ENCODE measurements at regions not wholly inside any gene's neighbourhood (a gene's known extent, or its start where the extent isn't known, plus 50 kb on each side); places are given as distances from the start of the nearest gene placed in this dataset.
"Not testable (repeated sequence)": the region's sequence is repeated elsewhere in the genome, so short reads cannot be mapped to it uniquely, and the experiment has no call there.

DNA sequence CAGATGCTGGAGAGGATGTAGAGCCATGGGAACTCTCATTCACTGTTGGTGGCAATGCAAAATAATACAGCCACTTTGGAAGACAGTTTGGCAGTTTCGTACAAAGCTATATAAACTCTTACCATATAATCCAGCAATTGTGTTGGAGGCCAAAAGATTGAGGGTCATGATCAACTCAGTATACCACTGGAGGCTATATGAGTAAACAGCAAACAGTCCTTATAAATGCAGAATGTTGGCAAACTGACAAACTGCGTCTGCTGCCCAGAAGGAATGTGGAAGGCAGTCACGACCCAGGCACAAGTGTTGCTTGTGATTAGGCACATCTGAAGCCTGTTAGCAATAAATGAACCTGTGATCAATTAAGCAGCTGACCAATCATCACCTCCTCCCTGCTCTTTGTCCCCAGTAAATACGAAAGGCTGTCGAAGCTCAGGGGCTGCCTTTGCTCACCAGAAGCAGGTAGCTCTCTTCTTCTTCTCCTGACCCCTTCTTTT is 98.1 kb upstream of the SPOPL start:
- DNase-seq, result no peak

GRCh38 chr2:138414014-138414413 is 87.6 kb upstream of the SPOPL start:
- DNase-seq, result no peak

DNA sequence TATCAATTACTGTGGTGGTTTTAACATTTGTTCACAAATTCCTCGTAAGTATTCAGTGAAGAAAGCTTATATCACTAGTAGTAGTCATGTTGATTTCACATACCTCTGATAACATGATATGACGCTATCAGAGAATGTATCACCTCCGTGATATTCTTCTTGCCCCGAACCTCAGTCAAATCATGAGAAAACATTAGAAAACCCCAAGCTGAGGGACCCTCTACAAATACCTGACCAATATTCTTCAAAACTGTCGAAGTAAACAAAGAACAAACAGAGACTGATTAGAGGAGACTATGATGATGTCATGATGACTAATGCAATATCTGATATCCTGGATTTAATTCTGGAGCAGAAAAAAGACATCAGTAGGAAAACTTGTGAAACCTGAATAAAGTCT is 85.6 kb upstream of the SPOPL start:
- no peak for DNase-seq

- DNase-seq, result no peak
Observed at GRCh38 chr2:138418453-138418852, 83.1 kb upstream of the SPOPL start.

GRCh38 chr2:138421315-138421970 is 80.1 kb upstream of the SPOPL start:
- no peak for DNase-seq

DNA sequence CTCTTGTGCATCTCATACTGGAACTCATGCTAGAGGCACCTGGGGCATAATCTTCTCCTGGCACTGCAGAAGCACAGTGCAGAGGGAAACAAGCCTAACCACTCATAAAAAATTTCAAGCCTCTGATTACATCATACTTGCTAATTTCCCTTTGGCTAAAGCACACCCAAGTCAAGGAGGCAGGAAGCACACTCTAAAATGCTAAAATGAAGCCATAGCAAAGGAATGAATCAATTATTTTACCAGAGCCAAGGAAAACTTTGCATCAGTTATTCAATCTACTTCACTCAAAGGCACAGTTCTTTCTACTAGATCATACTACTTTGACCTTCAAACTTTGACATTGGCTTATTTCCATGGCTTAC is 79.6 kb upstream of the SPOPL start:
- DNase-seq, result no peak

DNA sequence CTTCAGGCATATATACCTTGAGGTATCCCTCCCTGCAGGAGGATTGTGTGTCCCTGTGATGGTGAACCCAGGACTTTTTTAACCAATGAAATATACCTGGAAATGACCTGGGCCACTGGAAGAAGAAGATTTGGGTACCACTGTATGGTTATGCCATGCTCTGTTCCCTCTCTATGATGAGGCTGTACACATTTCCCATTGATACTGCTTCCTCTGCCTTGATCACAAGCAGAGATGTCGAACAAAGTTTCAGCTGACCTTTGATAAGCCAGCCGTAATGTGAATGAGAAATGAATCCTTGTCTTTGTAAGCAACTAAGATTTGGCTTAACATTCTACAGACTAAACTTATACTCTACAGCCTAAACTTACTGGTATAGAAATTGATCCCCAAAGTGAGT is 78.4 kb upstream of the SPOPL start:
- no peak for DNase-seq

DNA sequence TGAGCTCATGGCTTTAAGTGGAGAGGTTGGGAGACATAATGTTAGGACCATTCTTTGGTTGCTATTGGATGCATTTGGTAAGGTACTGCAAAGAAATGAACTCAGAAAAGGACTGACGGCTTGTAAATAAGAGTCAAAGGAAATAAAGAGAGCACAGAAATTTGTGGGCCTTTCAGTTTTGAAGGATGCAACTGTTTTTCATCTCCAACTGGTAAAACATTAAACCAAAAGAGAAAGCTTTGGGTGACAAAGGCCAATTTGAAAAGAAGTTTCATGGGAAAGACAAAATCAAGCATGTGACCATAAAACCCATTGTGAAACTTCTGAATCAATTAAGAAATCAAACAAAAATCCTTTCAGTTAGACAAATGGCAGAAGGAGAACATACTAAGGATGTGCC is 77.8 kb upstream of the SPOPL start:
- DNase-seq, result no peak

DNA sequence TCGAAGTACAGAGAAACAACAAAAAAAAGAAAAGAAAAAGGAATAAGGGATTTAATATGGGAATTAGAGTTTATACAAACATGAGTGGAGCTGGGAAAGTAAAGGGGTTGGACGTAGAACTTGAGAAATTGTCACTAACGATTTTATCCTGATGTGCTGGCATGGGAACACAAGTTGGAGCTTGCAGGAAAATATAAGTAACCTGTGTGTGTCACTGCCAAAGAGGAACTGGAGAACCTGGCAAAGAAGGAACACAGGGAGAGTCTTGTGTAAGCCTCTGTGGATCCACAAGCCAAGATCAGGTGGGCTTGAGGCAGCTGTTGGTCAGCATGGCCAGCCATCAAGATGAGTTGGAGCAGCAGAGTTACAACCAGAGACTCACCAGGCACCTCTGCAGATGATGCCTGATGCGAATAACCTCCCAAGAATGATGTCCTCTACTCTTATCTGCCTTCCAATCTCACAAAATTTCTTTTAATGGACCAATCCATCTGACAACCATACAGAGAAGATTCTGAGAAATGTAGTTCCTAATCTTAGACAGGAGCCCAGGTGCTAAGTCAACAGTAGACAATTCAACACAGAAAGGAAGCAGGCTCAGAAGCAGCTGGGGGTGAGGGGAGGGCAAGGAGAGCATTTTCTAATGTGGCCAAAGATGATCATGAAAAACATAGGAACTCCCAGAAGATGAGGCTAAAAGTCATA is 77.0 kb upstream of the SPOPL start:
- no peak for DNase-seq

DNA sequence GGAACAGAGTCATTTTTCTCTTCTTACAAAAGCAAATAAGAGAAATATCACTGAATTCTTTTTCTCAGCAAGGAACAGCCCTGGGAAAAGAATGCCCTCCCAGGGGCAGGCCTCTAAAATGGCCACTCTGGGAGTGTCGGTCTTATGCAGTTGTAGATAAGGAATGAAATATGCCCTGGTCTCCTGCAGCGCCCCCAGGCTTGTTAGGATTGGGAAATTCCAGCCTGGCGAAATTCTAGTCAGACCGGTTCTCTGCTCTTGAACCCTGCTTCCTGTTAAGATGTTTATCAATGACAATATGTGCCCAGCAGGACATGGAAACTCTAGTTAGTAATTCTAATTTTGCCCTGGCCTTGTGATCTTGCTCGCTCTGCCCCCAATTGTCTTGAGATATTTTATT is 75.5 kb upstream of the SPOPL start:
- not testable (repeated sequence) for DNase-seq

DNA sequence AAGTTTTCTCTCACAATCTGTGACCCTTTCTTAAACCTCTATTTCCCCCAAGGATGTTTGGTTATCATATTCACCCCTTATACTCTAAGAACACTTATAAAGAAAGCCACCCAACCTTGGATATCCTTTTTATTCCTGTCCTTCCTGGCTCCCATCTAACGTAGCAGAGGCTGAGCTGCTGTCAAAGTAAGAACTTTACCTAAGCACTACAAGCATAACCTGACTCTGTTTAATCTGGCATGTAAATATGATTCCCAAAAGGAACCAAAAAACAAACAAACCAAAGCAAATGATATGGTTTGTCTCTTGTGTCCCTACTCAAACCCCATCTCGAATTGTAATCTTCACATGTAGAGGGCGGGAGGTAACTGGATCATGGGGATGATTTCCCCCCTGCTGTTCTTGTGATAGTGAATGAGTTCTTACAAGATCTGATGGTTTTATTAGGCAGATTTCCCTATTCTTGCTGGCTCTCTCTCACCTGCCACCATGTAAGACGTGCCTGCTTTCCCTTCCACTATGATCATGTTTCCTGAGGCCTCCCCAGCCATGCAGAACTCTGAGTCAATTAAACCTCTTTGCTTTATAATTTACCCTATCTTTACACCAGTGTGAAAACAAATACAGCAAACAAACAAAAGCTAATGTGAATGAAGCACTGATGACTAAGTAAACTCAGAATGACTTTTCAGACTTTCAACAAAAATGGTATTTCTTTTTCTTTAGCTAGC is 72.7 kb upstream of the SPOPL start:
- no peak for DNase-seq

DNA sequence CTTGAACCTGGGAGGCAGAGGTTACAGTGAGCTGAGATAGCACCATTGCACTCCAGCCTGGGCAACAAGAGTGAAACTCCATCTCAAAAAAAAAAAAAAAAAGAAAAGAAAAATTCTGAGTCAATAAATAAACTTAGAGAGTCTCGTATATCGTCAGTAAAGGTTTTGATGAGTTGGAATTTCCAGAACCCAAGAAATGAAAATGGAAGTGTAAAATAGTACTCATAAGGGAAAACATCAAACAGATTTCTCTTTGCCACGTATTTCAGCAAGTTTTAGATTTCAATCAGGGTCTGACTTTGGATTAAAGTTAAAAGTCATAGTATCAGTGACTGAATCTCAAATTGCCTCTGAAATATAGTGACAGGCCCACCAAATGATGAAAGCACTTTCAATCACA is 71.4 kb upstream of the SPOPL start:
- no peak for DNase-seq

- no peak for DNase-seq
Observed at GRCh38 chr2:138432971-138433370, 68.6 kb upstream of the SPOPL start.

GRCh38 chr2:138433995-138434951 is 67.3 kb upstream of the SPOPL start:
- DNase-seq, result peak; percentile 93

DNA sequence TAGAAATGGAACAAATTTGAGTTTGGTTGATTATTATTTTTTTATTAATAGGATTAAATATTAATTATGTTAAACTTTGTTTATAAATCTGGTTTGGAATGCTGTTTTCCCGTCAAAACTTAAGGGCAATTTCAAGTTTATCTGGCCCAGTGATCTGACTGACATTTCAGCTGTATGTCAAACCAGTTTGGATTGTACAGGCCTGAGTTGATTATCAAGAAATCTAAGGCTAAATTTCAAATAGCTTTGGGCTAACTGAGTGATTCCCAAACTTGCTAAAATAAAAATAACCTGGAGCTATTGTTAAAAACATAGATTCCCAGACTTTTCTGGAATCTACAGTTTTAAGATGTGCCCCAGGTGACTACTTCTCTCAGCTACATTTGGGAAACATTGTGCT is 65.9 kb upstream of the SPOPL start:
- no peak for DNase-seq

DNA sequence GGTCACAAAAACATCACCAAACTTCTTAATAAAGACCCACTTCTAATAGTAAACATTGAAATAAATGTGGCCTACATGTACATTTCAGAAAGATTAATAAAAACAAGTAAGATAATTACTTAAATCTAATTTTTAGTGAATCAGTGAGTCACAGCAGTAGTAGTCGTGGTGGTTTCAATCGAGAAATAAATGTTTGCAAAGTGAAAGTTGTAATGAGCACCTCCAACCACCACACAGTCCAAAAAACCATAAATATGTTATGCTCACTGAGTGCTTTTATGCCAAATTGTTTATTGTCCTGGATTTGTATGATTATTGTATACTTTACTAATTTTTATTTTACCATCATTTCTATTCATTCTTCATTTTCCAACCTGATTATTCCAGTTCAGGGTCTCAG is 61.8 kb upstream of the SPOPL start:
- DNase-seq, result no peak

GRCh38 chr2:138440759-138441158 is 60.8 kb upstream of the SPOPL start:
- DNase-seq, result peak; percentile 63

GRCh38 chr2:138441916-138442315 is 59.7 kb upstream of the SPOPL start:
- DNase-seq, result no peak

DNA sequence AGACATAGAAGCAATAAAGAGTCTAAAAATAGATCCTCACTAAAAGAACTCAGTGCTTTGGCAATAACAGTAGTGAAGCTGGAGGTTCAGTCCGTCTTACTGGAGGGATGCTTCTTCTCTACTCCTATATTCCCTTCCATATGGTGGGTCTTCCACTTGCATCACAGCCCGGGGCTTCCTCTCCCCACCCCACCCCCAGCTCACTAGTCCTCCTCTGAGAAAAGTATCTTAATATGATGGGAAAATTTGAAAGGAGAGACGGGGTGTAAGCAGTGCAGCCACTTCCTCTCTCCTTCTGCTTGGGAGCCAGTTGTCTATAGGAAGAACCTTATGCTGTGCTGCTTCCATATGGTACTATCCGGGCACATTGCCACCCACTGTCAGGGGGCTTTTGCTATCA is 57.2 kb upstream of the SPOPL start:
- DNase-seq, result no peak

- DNase-seq, result no peak
Observed at GRCh38 chr2:138445227-138445626, 56.3 kb upstream of the SPOPL start.

GRCh38 chr2:138446043-138446442 is 55.5 kb upstream of the SPOPL start:
- DNase-seq, result no peak

GRCh38 chr2:138447889-138448570 is 53.5 kb upstream of the SPOPL start:
- no peak for DNase-seq
